ENCODE measurements at regions not wholly inside any gene's neighbourhood (a gene's known extent, or its start where the extent isn't known, plus 50 kb on each side); places are given as distances from the start of the nearest gene placed in this dataset.
A peak's percentile ranks its signal among the peaks of the same experiment; 100 is the strongest.

DNA sequence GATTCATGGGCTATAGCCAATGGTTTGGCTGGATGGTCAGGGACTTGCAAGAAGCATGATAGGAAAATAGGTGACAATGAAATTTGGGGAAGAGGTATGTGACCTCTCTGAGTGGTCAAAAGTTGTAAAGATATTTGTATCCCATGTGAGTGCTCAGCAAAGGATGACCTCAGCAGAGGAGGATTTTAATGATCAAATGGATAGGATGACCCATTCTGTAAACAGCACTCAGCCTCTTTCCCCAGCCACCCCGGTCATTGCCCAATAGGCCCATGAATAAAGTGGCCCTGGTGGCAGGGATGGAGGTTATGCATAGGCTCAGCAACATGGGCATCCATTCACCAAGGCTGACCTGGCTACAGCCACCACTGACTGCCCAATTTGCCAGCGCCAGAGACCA lies 138.4 kb upstream of the SPDL1 start:
- no peak for DNase-seq

DNA sequence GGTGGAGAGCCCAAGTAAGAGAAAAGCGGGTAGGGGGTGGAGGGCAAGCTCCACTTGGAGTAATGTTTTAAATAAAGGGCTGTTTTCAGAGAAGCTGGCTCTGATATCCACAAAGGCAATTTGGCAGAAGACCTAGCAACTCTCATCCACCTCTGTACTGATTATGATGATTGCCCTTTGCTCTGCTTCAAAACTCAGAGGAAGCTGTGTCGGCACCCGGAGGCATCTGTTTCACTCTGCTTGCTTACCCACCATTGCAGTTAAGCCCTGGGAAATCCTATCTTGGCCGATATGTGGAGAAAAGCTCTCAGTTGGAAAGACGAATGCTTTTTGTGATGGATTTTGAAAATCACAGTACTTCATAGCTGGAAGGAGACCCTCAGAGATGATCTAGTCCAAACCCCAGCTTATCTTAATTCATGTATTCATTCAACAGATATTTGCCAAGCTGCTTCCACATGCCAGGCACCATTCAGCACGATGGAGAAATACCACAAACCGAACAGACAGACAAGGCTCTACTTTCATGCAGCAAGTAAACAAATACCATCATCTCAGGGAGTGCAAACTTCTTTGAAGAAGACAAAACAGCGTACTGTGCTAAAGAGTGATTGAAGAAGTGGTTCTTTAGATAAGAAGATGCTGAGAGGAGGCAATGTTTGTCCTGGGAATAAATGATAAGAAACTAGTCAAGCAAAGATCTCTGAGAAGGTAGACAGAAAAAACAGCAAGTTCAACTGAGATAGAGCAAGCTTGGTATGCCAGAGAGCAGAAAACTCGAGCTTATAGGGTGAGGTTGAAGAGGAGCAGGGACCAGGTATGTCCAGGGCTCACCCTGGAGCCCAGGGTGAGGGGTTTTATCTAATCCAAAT lies 140.4 kb upstream of the SPDL1 start:
- DNase-seq = no peak

DNA sequence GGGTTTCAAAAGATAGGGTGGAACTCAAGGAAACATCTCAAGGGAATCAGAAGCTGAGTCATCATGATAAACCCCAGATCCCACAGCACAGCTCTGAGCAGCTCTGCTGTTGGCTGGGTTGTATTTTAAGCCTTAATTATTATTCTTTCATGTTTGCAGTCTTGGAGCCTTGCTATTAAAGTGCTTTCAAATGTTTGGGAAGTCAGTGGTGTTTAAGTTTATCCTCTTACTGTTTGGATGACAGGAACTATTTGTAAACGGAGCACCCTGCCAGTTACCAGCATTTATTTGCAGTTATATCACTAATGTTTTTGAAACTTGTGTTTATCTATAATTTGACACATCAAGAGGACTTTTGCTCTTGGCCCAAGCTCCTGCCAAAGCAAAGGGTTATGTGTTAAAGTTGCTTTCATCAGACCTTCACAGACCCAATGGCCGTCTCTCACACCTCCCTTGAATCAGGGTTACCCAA lies 141.1 kb upstream of the SPDL1 start:
- no peak for DNase-seq

DNA sequence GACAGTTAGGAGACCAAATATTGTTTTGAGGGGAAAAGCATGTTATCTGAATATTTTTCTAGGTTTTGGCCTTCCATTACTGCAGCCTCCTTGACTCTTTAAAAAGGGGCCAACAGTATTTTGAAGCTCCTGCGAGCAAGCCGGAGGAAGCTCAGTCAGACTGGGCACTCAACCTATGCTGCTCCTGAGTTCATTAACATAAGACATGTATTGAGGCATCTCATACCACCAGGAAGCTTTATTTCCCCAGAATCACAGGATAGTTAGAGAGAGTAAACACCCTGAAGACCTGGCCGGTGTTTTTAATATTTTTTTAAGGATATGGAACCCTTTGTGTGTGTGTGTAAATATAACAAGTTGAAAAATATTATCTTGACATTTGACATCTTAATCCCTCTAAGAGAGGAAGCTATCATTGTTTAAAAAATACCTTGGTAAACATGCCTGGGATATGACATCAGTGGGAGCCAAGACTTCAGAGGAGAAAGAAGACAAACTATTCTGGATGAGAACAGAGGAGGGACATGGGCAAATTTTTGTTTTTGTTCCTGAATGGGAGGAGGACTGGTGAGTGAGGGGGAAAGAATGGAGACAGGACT lies 139.3 kb upstream of the SLIT3 start:
- DNase-seq = no peak

DNA sequence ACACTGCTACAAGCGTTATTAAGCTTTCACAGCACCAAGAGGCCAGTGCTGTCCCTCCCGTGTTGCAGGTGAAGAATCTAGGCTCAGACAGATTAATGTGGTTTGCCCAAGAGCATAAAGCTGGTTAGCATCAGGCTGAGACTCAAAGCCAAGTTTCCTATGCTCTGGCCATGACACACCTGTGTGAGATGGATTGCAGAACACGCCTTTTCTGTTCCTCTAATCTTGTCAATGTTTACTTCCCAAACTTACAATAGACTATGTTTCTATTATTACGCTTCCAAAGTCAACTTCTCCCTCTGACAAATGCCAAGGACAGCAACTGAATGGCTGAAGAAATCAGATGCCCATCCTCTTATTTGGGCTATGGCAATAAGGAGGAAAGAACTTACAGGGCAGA lies 138.4 kb upstream of the SLIT3 start:
- DNase-seq = no peak

DNA sequence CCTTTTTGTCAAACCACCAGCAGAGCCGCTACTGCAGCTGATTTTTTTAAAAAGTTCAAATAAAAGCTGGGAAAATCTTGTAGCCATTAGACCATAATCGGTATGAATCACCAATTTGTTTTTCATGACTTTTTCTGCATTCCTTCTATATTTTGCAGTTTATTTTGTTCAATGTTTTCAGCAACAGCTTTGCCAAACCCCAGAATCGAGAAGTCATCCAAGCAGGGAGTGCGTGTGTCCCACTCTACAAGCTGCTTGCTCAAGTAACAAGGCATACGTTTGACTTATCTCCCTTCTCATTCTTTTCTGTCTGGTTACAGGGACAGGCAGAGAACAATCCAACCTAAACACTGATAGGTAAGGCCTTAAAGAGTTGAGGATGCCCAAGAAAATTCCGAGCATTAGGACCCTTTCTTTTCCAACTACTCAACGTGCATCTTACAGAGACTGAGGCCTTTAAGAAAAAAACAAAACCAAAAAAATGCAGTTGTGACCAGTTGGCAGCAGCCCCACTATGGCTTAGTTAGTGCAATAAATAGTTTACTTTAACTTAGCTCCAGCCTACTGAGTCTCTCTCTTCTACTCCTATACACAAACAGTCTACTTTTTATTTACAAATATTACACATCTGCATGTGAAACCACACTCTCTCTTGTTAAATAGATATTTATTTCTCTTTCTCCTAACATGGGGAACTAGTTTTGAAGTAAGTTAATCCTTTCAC lies 134.7 kb upstream of the SLIT3 start:
- DNase-seq = no peak

DNA sequence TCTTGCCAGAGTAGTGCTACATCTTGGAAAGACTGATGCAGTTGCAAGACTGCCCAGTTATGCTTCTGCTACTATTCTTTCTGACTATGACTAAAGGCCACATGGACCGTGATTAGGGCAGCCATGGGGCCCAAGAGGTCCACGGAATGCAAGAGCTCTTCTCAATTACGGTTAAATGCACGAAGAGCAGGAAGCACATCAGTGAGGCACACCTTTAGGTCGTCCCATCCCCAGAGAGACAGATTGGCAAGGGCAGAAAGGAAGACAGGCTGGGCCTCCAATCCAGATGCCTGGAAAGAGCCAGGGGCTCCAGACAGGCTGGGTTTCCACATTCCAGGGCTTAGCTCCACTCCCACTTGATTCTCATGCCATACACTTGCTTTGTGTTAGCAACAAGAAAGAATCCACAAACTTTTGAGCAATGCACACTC lies 132.3 kb upstream of the SLIT3 start:
- no peak for DNase-seq

DNA sequence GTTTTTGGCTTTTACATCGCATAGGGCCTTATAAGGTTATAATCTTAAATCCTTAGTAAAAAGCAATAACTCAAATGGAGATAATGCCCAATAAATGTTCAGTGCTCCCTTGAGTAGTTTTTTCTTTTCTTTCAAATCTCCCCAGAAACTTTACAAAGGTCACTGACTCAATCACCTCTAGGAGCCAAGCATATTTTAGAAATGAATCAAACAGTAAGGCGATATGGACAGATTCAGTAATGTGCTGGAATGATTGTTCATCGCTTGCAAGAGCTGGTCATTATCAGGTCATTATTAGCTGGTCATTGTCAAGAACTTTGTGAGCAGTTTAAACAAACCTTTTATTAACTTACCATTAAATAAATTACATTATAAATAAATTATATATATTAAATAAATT lies 130.4 kb upstream of the SLIT3 start:
- DNase-seq = no peak

DNA sequence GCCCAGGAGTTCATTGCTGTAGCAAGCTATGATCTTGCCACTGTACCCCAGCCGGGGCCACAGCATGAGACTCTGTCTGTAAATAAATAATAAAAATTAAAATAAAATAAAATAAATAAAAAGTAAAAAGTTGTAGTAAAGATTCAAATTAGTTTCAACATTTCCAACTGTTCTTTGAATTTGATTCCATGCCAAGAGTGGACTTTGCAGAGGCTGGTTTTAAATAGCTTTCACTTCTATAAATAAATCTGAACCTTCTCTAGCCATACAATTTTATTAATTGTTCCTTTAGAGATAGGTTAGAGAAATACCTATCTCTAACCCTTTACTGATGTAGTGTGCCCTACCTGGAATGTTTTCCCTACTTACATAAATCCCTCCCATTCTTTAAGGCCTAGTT lies 129.7 kb upstream of the SLIT3 start:
- no peak for DNase-seq

DNA sequence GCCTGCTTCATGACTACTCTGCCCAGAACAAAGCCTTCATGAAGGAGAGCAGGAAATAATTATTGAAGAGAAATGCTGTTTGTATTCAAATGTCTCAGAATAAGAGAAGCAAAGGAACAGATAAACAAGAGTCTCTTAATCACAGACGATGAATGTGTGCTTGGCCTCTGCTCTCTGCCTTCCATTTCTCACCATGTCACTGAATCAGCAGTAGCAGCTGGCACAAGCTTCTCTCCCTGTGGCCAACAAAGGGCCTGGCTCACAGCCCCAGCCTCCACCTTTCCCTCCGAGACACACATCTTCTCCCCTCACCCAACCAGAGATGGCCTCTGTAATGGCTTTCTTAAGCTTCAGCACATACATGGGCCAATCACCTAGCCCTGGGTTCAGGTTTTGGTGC lies 128.1 kb upstream of the SLIT3 start:
- DNase-seq = no peak

DNA sequence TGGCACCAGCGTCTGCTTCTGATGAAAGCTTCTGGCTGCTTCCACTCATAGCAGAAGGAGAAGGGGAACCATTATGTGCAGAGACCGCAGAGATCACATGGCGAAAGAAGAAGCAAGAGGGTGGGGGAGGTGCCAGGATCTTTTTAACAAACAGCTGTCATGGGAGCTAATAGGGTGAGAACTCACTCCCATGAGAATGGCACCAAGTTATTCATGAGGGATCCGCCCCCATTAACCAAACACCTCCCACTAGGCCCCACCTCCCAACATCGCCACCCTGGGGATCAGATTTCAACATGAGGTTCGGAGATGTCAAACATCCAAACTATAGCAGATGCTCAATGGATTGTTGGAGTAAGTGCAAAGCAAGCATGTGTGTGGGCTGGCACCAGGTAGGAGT lies 125.8 kb upstream of the SLIT3 start:
- peak; percentile 82 for DNase-seq

DNA sequence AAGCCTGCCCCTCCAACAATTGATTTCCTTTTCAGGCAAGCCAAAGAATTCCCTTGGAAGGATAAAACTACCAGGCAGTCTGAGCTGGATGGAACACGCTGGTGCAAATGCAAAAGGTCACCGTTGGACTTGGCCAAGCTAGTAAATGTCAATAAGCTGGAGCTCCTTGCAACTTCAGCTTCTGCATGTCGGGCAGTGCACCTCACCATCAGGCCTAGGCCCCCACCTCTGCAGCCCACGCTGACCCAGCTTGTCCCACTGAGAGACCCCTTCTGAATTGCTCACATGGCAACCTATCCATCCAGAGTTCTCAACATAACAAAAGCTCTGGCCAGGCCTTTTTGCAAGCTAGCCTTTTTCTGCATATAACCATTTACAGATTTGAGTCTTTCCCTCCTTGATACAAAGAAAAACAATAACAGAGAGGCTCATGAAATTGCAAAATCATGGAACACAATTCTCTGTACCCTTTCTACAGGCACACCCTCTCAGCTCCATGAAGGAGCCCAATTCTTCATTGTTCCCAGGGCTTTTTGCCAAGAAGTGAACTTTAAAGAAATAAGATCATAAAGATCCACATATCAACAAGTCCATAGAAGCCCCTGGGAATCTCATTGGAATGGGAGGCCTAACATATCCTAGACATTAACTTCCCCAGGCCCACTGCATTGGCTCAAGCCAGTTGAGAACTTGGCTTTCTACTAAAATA lies 123.9 kb upstream of the SLIT3 start:
- no peak for DNase-seq

DNA sequence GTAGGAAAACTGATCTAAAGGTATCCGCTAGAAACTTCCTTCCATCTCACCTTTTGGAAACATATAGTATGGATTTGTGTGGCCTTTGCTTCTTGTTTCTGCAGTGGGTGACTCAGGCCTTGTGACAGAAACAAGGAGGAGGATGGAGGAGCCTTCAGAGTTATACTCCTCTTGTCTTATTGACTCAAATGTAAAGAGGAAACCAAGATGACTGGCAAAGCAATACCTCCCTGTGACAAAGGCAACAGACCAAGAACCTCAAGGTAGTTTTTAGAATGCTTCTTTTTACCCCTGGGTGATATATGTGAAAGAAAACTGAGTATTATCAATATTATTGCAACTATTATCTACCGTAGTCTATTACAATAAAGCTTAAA lies 123.3 kb upstream of the SLIT3 start:
- DNase-seq = no peak

DNA sequence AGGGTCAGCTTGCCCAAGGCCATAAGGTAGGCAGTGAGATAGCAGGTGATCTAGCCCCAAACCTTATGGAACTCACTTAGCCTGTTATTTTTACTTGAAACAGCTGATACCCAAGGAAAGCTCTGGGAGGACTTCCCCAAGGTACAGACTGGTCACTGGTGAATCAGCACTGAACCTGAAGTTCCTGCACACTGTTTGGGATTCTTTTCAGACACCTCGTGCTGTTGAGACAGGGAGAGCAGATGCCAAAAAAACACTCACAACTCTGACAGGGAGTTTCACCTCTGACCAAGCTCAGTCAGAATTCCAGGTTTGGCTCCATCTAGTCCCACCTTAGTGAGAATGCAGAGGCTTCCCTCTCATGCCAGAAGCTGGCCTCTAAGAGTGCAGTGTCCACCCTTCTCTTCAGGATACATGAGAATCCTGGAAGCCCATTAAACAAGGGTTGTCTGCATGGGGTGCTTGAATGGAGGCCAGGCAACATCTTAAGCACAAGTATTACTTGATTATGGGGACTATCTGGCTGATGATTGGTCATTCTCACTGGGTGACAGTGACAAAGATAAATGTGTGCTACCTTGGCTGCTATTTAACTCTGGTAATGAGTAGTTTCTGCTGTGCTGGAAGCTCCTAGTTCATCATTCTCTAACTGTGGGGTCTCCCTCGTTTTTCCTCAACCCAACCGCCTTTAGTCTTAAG lies 122.8 kb upstream of the SLIT3 start:
- no peak for DNase-seq

DNA sequence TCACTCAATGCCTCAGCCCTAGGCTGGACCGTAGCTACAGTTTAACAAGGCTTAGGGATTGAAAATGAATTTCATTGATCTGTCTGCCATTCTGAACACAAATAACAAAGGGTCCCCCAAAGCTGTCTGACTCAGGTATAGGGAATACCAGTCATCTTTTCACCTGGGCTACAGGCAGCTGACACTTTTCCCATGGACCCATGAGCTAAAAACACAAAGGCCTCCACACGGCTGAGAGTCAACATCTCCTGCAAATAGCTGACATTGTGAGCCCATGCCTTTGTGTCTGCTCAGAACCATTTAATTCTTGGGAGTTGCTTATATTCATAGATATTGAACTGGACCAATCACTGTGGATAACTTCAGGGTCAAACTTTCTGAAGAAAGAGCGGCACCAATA lies 121.1 kb upstream of the SLIT3 start:
- no peak for DNase-seq

DNA sequence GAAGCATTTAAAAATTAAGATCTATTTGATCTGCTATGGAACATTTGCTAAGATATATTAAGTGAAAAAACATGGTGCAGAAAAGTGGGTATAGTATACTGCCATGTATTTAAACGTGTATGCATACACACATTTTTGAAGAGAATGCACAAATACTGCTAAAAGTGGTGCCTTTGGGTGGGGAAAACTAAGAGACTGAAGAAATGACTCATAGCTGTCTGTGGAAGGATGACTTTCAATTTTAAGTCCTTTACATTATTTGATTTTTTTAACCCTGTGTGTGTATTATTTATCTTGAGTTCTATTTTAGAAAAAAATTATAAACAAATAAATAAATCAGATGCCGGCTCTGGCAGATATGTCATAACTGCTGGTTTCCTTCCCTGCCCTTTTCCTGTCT lies 120.7 kb upstream of the SLIT3 start:
- no peak for DNase-seq

DNA sequence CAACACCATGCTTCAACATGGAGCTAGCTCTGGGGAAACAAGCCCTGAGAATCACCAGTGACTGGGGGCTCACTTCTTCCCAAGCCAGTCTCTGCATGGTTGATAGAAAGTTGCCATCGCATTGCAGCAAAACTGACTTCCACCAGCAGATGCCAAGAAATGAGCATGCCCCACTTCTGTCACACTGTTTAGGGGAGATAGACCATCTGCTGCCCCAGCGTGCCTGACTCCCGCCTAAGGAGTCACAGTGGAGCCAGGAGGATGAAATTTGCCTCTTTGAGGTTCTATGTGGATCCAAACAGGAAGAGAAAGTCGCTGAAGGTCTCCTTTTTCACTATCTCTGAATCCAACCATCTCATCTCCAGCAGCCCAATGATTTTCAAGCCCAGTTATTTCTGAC lies 116.7 kb upstream of the SLIT3 start:
- DNase-seq = no peak

DNA sequence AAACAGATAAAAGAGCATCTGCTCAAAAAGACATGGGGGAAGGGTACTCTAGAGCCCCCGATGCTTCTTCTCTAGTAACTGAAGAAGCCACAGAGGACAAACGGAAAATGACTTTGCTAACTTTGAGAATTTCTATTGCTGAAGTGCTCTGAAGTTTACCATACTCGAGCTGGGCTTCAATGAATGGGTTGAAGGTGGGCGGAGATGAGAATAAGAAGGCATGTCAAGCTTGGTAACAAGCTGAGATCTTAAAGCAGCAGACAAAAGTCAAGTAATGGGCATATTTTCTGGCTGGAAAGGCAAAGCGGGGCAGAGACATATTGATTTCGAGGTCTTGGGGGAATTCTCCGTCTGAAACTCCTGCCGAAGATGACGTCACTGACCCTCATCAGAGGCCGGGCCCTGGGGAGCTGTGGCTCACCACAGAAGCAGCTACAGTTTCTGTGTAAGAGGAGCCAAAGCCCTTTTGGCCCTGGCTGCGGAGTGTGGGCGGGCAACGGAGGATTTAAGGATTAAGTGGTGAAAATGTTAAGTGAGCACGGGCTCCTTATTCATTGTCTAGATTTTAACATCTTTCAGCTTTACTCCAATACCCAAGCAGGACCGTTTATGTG lies 115.8 kb upstream of the SLIT3 start:
- peak; percentile 54 for DNase-seq

DNA sequence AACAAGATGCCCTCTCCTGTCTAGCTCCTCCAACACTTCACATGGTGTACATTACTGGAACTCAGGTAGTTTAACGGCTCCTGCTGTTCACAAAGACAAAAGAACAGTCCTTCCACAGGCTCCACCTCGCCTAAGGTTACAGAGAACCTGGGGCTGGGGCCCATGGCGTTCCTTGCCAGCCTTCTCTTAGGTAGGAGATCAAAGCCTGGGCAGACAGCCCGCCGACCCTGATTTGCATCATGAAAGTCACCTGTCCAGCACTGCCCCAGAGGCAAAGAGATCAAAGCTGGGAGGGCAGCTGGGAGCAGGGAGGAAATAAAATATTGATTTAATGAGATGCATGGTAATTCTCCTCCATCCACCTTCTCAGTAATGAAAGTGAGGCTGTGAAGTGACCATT lies 115.0 kb upstream of the SLIT3 start:
- no peak for DNase-seq

DNA sequence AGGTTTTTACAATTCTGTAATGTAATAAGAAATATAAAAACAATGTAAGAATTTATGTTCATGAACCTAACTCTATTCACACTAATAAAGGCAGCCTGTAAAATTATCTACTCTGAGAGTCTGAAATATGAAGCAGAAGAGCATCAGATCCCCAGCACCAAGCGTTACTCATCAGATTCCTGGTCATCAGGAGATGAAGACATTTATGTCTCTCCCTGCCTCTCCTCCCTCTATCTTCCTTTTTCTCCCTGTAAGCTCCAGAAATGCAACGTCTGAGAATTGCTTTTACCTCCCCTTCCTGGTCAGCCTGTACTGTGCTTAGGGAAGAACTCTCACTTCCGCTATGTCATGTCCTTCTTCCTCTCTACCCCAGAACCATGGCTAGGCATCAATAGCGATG lies 114.4 kb upstream of the SLIT3 start:
- DNase-seq = no peak

DNA sequence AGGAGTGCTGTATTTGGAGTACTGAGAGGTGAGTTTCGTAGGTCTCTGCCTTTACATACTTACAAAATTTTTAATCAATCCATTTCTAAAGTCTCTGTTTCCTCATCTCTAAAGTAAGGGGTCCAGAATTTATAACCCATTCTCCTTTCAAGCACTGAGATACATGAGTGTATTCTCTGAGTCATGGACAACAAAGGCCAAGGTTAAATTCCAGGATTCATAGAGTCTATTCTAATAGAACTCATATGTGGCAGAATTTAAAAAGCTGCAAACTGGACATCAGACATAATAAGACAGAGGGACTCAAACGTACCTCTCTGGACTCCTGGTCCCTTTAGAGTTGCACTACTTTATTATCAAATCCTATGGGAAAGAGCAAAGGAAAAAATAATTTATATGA lies 112.5 kb upstream of the SLIT3 start:
- no peak for DNase-seq

DNA sequence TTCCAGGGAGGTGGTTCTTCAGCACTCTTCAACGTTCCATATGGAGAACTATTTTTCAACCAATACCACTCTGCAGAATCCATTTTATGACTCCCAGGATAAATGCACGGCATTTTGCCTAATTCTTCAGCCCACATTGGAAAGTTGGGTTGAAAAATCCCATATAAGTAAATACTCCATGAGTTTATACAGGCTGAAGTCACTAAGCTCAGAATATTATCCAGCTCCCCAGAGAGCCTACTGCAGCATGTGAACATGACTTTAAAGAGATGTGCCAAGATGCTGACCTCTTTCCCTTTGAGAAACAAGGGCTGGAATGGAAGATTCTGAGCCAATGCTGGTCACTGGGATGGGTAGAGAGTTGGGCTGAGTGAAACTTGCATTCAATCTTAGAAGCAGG lies 111.9 kb upstream of the SLIT3 start:
- no peak for DNase-seq

All from NCI-H2171 (cell line).